ENCODE measurements at regions not wholly inside any gene's neighbourhood (a gene's known extent, or its start where the extent isn't known, plus 50 kb on each side); places are given as distances from the start of the nearest gene placed in this dataset.

DNA sequence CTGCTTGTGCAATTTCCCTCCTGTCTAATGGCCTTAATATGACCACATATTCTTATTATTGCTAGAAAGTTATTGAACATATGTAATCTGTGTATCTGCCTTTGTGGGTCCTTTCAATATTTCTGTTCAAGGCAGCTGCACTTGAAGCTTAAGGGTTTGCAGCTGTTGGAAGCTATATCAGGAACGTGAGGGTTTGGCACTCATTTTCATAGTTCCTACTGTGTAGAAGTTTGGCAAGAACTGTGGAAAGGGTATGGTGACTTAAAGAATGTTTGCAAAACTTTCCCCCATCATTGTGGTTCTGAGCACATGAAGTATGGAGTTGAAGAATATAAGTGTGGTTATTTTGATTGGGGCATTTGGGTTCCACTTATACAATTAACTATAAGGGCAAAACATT is 144.7 kb upstream of the SEMA3A start:
- TF ChIP-seq POLR2A (IDR thresholded peaks at IDR 0.05; ENCODE audit: low read length) (no peak), GATA1 (IDR thresholded peaks at IDR 0.05; ENCODE audit: low read depth, low read length) (no peak)
- DNase-seq = no peak

DNA sequence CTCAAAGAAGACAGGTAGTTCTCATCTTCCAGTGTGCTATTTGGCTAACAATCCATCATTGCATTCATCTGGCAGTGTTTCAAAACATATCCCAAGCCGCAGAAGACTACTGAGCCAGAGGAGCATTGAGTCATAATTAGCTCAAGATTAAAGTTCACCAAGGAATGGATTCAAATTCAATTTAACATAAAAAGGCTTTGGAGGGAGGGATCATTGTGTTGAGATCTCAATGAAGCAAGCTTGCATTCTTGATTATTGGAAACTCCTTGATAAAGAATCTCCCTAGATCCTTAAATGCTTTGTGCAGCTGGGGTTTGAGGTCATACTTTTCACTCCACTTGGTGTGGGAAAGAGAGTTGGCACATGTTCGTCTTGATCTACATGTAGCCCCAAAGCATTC is 142.8 kb upstream of the SEMA3A start:
- DNase-seq = no peak
- TF ChIP-seq POLR2A (IDR thresholded peaks at IDR 0.05; ENCODE audit: low read length) = no peak

DNA sequence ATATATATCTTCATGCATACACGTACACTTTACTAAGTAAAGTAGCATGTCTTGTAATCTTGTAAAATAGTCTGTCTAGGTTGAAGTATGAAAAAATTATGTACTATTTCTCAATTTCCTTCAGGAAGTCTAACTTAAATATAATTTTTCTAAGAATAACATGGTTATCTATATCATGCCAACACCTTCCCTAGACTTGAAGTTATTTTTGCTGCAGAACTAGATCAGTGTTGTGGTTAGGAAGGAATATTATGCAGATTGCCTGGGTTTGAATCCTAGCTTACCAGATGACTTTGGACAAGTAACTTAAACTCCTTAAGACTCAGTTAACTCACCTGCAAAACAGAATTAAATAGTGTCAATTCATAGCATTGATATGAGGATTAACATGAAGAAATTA is 142.2 kb upstream of the SEMA3A start:
- no peak for DNase-seq
- no peak for TF ChIP-seq POLR2A (IDR thresholded peaks at IDR 0.05; ENCODE audit: low read length)

DNA sequence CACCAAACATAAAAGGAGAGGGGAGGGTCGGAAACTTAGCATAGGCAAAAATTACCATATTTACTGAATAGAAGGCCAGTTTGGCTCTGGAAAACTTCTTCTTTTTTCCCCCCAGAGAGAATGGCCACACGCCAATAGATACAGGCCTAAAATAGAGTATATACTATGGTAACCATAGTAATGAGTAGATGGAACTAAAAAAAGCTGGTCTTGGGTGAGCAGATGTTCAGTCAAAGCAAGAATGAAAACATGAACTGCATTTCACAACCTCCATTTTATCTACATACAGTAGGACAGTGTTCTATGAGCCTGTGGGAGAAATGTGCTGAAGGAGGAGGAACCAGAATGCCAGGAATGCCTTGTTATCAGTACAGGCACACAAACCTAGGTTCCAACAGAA is 141.7 kb upstream of the SEMA3A start:
- no peak for DNase-seq

GRCh38 chr7:84331616-84332015 is 137.0 kb upstream of the SEMA3A start:
- DNase-seq = no peak
- TF ChIP-seq POLR2A (IDR thresholded peaks at IDR 0.05; ENCODE audit: low read length) (no peak), GATA1 (IDR thresholded peaks at IDR 0.05; ENCODE audit: low read depth, low read length) (no peak)

More for the DNA sequence above, 141.7 kb upstream of the SEMA3A start:
- no peak for TF ChIP-seq POLR2A (IDR thresholded peaks at IDR 0.05; ENCODE audit: low read length)
- no peak for TF ChIP-seq GATA1 (IDR thresholded peaks at IDR 0.05; ENCODE audit: low read depth, low read length)

DNA sequence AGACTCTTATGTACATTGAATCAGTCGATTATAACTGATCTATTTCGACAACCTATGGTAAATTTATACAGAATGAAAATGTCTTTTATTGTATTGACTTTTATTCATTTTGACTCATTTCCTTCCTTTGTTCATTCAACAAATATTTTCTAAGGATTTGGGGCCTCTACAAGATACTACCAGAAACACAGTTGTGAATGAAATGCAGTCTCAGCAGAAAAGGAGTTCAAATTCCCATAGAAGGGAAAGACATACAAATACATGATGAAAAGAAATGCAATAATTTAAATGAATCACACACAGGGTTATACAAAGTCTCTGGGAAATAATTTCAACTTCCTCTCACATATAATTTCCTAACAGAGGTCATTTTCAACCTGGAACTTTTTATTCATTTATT is 134.0 kb upstream of the SEMA3A start:
- no peak for DNase-seq
- no peak for TF ChIP-seq GATA1 (IDR thresholded peaks at IDR 0.05; ENCODE audit: low read depth, low read length)
- no peak for TF ChIP-seq POLR2A (IDR thresholded peaks at IDR 0.05; ENCODE audit: low read length)

DNA sequence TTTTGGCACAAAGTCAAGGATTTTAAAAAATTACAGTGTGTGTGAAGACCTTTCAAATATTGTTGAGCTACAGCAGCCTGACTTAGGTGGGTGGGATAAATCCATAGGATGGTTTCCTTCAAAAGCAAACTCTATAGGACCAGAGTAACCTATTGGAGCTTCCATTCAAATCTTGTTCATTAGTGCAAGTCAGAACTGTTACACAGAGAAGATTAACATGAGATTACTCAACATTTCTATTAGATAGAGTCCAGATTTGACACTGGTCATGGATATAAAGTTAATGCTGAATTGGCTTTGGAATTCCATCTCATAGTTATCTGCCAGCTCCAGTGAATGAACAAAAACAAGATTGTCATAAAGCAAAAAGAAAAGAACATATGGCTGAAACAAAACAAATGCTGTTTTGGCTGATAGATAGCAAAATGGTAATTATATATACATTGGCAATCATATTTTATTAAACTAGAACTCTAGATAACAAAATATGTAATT is 129.6 kb upstream of the SEMA3A start:
- no peak for TF ChIP-seq POLR2A (IDR thresholded peaks at IDR 0.05; ENCODE audit: low read length)

DNA sequence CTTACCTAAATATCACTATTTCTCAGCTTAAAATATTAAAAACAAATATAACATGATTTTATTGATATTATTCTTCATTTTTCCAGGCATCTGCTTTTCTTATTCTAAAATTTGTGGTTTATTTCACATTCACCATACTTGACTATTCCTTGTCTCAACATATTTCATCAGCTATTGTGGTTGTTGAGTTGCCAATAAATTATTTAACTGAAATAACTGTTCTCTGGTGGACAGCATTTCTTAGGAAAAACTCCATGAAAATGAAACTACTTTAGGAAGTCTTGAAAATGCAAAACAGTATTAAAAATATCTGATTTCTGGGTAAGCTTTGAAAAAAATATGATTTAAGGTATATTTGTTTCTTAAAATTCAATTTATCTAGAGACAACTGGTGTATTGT is 122.9 kb upstream of the SEMA3A start:
- no peak for DNase-seq
- TF ChIP-seq GATA1 (IDR thresholded peaks at IDR 0.05; ENCODE audit: low read depth, low read length) (no peak), POLR2A (IDR thresholded peaks at IDR 0.05; ENCODE audit: low read length) (no peak)

More for the DNA sequence above, 129.6 kb upstream of the SEMA3A start:
- DNase-seq = no peak

GRCh38 chr7:84314263-84314662 is 119.7 kb upstream of the SEMA3A start:
- DNase-seq = no peak
- TF ChIP-seq POLR2A (IDR thresholded peaks at IDR 0.05; ENCODE audit: low read length) = no peak
- TF ChIP-seq GATA1 (IDR thresholded peaks at IDR 0.05; ENCODE audit: low read depth, low read length) = no peak

DNA sequence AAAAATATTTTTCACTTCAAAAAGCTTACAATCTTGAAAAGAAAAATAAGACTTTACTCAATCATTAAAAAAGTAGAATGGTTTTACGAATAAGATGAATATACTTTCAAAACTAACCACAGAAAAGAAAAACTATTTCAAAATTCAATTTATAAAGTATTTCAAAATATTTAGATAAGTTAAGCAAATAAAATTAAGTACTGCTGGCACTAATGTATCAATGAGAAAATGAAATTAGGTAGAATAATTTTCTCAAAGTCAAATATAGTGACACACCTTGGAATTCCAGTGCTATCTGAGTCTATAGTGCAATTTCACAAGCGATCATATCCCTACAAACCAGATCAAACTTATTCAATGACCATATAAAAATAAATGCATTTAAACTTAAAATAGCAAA is 109.8 kb upstream of the SEMA3A start:
- no peak for TF ChIP-seq POLR2A (IDR thresholded peaks at IDR 0.05; ENCODE audit: low read length)
- no peak for TF ChIP-seq GATA1 (IDR thresholded peaks at IDR 0.05; ENCODE audit: low read depth, low read length)
- no peak for DNase-seq

DNA sequence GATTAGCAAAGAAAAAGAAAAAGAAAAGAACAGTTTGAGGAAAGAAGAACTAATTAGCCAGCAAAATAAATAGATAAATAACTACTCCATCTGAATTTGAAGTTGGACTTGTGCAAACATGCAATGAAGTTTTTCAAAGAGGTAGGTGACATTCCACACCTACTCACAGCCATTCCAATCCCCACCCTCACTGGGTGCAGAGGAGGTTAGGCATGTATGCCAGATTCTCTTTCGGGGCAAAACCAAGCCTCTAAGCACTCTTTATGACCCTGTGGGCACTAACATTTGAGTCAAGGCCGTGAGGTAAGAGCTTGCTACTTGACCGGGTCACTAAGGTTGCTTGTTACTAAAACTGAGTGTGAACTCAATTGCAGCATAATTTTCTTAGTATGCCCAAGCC is 108.4 kb upstream of the SEMA3A start:
- no peak for DNase-seq
- TF ChIP-seq POLR2A (IDR thresholded peaks at IDR 0.05; ENCODE audit: low read length) = no peak
- TF ChIP-seq GATA1 (IDR thresholded peaks at IDR 0.05; ENCODE audit: low read depth, low read length) = no peak

- TF ChIP-seq GATA1 (IDR thresholded peaks at IDR 0.05; ENCODE audit: low read depth, low read length) (no peak), POLR2A (IDR thresholded peaks at IDR 0.05; ENCODE audit: low read length) (no peak)
- no peak for DNase-seq
Observed at GRCh38 chr7:84297616-84298015, 103.0 kb upstream of the SEMA3A start.

DNA sequence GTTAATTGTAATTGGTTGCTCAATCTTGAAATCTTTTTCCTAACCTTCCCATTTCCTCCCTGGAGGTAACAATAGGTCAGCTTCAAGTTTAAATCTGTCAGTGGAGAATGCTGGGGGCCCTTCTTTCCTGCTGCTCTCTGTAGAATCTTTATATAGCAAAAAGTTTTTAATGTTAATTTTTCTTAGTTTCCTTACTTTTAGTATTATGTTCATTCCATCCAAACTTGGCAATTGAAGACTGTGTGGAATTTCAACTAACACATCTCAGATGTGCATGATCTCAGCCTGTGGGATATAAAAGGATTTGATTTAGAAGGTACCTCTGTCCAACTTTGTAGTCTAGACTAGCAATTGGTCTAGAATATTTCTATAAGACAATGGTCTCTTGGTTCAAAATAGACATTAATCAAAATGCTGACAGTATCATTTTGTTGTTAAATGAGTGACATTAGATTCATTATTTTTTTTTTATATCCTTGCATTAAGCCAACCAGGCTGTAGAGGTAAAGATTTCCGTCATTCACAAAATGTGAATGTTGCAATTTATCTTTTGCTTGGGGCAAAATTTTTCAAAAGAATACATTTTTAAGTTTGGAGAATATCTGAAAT is 100.4 kb upstream of the SEMA3A start:
- TF ChIP-seq GATA1 (IDR thresholded peaks at IDR 0.05; ENCODE audit: low read depth, low read length) = no peak
- DNase-seq = no peak

DNA sequence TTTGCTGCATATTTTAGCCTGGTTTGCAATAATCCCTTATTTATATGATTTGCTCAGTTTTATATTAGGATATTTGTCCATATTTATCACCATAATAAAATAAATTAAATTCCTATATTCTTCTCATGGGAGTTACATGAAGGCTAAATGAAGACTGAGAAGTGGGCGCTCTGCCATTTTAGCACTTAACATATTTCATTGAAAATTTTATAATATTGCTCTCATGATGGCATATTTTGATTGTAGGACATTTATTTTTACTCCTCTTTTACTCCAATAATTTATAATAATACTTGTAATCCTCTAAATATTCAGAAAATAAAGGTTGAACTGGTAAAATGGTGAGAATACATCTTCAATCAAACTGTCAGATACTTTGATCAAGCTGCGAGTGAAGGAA is 99.8 kb upstream of the SEMA3A start:
- no peak for DNase-seq
- TF ChIP-seq POLR2A (IDR thresholded peaks at IDR 0.05; ENCODE audit: low read length) (no peak), GATA1 (IDR thresholded peaks at IDR 0.05; ENCODE audit: low read depth, low read length) (no peak)

DNA sequence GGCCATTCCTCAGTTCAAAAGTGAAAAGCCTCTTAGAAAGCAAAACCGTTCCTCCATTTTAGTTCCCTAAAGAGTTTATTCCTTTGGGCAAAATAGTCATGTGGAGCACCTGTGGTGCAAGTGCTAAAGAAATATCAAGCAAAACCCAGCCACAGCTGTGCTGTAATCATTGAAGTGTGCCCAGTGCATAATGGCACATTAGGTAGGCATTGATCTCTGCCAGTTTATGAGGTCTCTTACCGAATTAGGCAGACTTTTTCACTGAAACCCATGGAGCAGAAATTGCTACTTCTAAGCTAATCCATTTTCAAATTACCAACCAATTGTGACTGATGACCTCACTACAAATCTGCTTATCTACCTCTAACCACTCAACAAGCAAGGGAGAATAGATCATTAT is 97.2 kb upstream of the SEMA3A start:
- TF ChIP-seq POLR2A (IDR thresholded peaks at IDR 0.05; ENCODE audit: low read length) = no peak
- no peak for TF ChIP-seq GATA1 (IDR thresholded peaks at IDR 0.05; ENCODE audit: low read depth, low read length)

GRCh38 chr7:84283798-84284197 is 89.2 kb upstream of the SEMA3A start:
- DNase-seq = no peak
- no peak for TF ChIP-seq GATA1 (IDR thresholded peaks at IDR 0.05; ENCODE audit: low read depth, low read length)
- TF ChIP-seq POLR2A (IDR thresholded peaks at IDR 0.05; ENCODE audit: low read length) = no peak

More for the DNA sequence above, 97.2 kb upstream of the SEMA3A start:
- DNase-seq = no peak
